ENCODE measurements at regions not wholly inside any gene's neighbourhood (a gene's known extent, or its start where the extent isn't known, plus 50 kb on each side); places are given as distances from the start of the nearest gene placed in this dataset.
"Not testable (repeated sequence)": the region's sequence is repeated elsewhere in the genome, so short reads cannot be mapped to it uniquely, and the experiment has no call there.

DNA sequence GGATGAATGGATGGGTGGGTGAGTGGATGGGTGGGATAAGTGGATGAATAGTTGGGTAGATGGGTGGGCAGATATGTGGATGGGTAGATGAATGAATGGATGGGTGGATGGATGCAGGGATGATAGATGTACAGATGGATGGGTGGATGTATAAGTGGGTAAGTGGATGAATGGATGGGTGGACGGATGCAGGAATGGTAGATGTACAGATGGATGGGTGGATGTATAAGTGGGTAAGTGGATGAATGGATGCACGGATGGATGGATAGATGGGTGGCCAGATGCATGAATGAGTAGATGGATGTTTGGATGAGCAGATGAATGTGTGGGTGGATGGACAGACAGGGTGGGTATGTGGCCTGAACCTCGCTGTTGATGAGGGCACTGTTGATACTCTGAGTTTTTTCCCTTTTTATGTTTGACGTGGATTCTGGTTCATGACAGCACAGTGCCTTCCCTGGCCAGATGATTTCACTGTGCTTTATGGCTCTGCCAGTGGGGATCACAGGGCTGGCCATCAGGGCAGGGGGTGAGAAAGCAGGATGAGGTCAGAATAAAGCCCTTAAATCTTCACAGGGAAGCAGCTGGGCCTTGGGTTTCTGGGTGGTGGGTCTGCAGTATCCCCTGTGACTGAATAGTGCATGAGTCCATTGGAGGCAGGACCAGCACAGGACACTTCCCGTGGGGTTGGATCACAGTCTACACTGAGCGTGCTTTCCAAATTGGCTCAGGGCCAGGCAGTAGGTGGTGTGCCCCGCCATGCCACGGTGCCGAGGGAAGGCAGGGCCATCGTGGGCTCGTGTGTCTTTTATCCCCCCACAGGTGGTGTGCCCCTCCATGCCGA lies 213.2 kb downstream of the BANP start:
- DNase-seq (ENCODE audit: low read depth): not testable (repeated sequence)

DNA sequence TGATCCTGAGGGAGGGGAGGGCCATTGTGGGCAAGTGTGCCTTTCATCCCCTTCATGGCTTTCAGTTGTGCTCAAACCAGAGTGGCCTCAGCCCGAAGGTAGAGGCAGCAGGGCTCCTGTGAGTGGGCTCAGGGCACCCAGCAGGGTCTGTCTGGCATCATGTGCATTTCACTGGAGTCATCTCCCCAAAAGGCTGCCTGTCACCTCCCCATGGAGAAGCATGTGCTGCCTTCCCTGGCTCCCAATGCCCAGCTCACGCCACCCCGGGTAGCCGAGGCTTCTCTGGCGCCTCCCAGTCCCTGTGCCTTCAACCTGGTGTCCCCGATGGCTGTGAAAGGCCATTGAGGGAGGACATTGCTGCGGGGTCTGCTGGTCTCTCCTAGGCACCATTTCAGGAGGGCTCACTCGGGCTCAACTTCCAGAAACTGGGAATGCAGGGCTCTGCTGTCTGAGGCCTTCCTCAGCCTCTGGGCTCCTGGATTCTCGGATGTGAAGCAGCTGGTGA lies 213.9 kb downstream of the BANP start:
- DNase-seq (ENCODE audit: low read depth): not testable (repeated sequence)

GRCh38 chr16:88165683-88166082 lies 214.4 kb downstream of the BANP start:
- DNase-seq (ENCODE audit: low read depth): not testable (repeated sequence)

DNA sequence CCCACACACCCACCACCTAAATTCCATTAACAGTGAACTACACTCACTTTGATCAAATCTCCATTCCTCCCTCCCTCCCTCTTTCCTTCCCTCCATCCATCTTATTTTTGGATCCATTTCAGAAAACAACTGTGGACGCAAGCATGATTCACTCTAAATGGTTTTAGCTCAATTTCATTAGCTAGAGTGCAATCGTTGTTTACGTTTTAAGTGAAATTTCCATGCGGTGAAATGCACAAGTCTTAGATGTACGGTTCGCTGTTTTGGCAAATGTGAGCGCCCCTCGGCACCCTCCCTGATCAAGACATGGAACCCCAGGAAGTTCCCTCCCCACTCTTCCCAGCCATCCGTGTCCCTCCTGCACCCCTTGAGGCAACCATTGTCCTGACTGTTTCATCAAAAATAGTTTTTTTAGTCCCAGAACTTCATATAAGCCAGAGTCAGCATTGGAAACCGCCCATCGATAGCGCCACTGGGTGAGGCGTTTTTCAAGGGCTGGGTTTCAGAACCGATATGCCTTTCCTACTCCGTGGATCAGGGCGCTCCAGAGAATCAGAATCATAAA lies 215.1 kb downstream of the BANP start:
- DNase-seq (ENCODE audit: low read depth): peak; percentile 5

DNA sequence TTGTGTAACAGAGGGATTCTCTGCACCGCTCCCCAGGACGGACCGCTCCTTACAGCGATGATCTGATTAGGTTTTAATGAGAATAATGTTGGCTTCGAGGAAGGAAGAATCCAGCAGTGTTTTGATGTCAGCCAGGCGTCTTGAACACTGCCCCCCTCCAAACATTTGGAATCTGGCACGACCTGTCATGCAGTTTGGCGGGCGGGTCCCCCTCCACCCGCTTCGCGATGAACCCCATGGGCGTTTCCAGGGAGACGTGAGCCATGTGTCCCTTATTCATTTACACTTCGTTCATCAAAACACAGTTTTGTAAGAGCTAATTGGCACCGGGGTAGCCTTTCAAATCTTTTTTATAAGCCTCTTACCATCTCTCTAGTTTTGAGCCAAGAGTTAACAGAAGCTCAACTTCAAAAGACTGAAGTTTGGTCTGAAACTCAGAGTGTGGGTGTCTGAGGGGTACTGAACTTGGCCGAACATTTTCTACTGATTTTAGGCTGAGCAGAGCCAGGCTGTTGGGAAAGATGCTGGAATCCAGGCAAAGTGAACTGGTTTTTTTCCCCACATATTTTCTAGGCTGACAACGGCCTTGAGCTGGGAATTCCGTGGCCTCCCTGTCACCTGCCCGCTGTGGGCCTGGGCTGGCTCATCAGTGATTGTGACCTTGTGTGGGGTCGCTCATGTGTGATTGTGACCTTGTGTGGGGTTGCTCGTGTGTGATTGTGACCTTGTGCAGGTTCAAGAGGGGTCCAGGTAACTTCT lies 214.8 kb upstream of the ZNF469 start:
- DNase-seq (ENCODE audit: low read depth): not testable (repeated sequence)

- not testable (repeated sequence) for DNase-seq (ENCODE audit: low read depth)
Observed at GRCh38 chr16:88168557-88168949, 214.2 kb upstream of the ZNF469 start.

DNA sequence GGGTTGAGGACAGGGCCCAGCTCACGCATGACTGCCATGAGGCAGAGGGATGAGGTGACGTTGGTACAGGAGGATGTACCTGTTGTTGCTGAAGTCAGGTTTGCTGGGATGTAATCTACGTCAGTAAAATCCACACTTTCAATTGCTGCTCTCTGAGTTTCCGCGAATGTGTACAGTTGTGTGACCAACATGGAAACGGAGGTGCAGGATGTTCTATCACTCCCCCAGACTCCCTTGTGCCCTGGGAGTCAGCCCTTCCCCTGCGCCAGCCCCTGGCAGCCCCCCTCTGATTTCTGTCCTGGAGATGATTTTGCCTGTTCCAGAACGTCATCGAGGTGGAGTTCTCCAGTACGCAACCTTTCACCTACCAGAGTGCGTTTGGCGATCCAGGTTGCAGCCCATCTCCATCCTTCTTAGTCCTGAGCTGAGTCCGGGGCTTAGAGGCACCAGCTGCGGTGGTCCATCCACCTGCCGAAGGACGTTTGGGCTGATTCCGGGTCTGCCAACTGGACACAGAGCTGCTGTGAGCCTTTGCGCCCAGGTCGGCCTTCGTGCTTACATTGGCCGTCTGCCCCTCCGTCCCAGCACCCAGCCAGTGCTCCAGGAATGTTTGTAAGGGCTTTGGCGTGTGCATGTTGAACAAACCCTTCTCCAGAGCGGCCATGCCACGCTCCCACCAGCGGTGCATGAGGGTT lies 213.5 kb upstream of the ZNF469 start:
- DNase-seq (ENCODE audit: low read depth): not testable (repeated sequence)

DNA sequence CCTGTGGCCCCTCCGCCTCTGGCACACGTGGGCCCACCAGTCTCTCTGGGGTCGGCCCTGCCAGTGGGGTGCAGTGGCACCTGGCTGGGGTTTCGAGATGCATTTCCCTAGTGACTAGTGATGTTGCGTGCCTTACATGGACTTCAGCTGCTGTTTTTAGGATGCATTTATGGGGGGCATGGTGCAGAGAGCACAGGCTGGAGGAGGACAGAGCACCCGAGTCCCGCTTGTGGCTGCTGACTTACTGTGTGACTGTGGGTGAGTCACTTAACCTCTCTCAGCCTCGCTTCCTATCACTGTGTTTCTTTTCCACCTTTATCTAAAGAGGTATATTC lies 213.0 kb upstream of the ZNF469 start:
- not testable (repeated sequence) for DNase-seq (ENCODE audit: low read depth)

GRCh38 chr16:88170528-88170991 lies 212.2 kb upstream of the ZNF469 start:
- DNase-seq (ENCODE audit: low read depth): no peak

DNA sequence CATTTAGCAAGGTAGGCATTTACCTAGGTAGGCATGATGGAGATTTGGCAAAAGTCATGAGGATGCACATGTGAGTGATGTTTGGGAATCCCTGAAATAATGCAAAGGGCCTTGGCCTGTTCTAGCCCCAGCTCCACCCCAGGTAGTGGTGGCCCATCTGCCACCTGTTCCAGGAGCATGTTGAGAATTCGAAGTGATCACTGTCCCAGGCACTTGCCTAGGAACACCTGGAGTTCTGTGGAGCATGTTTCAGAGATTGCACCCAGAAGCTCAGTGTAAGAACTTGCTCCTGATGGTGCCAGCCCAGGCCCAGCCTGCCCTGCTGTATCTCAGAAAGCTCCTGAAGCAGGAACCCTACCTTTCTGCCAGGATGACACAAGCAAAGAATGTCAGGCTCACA lies 211.6 kb upstream of the ZNF469 start:
- not testable (repeated sequence) for DNase-seq (ENCODE audit: low read depth)

DNA sequence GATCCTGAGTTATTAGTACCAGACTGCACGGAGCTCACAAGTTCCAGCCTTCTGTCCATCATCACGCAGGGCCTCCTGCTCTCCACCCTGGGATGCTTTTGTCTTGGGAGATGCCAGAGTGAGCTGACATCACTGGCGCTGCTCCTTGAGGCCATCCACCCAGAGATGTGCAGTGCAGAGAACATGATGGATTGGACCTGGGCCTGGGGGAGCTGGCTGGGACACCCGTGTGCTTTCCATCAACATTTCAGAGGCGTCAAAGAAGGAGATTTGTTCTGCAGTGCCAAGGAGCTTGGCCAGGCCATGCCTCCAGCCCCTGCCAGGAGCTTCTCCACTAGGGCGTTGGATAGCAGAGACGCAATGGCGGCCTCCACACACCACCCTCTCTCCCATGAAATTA lies 206.6 kb upstream of the ZNF469 start:
- DNase-seq (ENCODE audit: low read depth): not testable (repeated sequence)

DNA sequence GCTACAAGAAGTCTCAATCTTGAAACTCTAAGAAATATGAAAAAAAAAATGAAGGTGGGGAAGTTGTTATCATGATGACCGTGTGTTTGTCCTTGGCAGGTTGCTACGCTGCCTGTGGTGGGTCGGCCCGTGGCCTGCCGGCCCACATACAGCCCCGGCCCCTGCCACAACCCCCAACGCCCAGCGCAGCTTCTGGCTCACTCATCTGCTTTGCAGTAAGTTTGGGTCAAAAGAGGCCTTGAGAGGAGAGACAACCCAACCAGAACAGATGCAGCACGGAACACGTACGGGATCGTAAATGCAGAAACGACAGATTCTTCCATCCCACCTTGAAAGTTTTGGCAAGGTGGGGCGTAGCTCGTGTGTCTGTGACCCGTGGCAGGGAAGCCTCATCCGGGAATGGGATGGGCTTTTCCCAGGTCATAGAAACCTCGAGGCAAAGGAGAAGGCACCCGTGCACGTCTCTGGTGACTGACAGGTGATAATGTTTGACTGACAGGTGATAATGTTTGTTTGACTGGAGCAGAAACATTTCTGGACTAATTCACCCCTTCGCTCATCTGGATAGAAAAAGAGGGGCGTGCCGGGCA lies 206.1 kb upstream of the ZNF469 start:
- DNase-seq (ENCODE audit: low read depth): not testable (repeated sequence)

DNA sequence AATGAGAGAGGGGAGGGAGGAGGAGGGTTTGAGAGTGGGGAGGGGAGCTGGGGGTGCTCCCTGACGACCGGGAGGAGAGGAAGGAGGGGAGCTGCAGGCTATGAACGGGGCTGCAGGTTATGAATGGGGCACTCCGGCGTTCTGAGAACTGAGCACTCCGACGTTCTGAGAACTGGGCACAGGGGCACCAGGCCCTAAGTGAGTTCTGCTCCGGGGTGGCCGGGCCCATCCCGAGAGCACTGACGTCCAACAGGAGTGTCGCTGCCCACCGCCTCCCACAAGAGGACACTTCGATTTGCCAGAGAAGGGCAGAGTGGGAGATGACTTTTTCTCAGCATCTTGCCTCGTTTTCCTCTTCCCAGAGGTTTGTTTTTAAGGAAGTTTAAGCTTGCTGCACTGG lies 204.5 kb upstream of the ZNF469 start:
- not testable (repeated sequence) for DNase-seq (ENCODE audit: low read depth)

DNA sequence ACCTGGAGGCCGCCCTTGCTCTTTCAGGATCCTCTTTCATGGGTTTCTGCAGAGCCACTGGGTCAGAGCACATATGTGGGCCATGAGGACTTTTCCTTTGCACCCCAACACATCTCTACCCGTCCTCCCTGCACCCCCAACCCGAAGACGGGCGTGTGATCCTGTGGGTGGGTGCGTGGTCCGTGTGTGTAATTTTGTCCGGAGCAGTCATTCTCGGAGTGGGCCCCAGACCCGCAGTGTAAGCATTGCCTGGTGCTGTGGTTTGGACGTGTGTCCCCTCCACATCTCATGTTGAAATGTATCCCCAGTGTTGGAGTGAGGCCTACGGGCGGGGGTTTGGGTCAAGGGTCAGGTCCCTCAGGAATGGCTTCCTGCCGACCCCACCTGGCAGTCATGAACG lies 203.9 kb upstream of the ZNF469 start:
- DNase-seq (ENCODE audit: low read depth): not testable (repeated sequence)

GRCh38 chr16:88182967-88183881 lies 199.5 kb upstream of the ZNF469 start:
- DNase-seq (ENCODE audit: low read depth): not testable (repeated sequence)

GRCh38 chr16:88184053-88184452 lies 198.7 kb upstream of the ZNF469 start:
- not testable (repeated sequence) for DNase-seq (ENCODE audit: low read depth)

DNA sequence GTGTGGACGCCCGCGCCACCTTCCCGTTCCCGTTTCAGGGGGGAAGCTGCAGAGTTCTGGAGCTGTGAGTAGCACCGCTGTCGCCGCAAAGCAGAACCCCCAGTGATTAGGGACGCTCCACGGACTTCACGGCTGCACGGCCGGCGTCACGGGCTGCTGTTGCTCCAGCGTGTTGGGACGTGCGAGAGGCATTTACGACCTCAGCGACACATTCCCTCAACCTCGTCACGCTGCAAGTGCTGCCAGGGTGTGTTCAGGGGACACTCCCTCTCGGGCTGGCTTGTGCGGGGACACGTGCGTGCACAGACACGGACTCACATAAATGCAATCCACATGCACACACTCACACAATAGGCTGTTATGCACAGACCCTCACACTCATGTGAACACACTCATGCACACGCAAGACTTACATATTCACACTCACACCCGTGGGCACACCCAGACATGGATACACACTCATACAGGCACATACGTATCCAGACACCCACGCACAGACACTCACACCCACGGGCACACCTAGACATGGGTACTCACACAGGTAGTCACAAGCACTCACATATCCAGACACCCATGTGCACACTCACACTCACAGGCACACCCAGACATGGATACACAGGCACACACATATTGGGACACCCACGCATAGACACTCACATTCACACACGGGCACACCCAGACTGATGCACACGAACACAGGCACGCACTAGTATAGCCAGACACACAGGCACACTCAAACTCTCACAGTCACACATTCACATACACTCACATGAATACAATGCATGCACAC lies 198.0 kb upstream of the ZNF469 start:
- not testable (repeated sequence) for DNase-seq (ENCODE audit: low read depth)

- not testable (repeated sequence) for DNase-seq (ENCODE audit: low read depth)
Observed at GRCh38 chr16:88185406-88185805, 197.4 kb upstream of the ZNF469 start.

Measured in fibroblast of the conjunctiva (primary cell).